ENCODE measurements at regions not wholly inside any gene's neighbourhood (a gene's known extent, or its start where the extent isn't known, plus 50 kb on each side); places are given as distances from the start of the nearest gene placed in this dataset.

GRCh38 chr9:21605489-21605931, 123.4 kb upstream of the IFNE start:
- H3K27me3 ChIP-seq, result peaks cover 0 to 6% of the 10 kb centered on the region in 2 donors
- H3K4me3 ChIP-seq, result no peak overlapping the region
- TF ChIP-seq CTCF (IDR thresholded peaks at IDR 0.05), result no peak
- H3K27ac ChIP-seq, result no peak overlapping the region
- H3K36me3 ChIP-seq, result no peaks in the 10 kb centered on the region
- intact Hi-C loops (cut with DNase I; ENCODE audit: low total_unique reads), result no loop called here
- DNase-seq, result no peak
- H3K9me3 ChIP-seq, result no peaks in the 10 kb centered on the region
- no peaks in the 10 kb centered on the region for H3K4me1 ChIP-seq

DNA sequence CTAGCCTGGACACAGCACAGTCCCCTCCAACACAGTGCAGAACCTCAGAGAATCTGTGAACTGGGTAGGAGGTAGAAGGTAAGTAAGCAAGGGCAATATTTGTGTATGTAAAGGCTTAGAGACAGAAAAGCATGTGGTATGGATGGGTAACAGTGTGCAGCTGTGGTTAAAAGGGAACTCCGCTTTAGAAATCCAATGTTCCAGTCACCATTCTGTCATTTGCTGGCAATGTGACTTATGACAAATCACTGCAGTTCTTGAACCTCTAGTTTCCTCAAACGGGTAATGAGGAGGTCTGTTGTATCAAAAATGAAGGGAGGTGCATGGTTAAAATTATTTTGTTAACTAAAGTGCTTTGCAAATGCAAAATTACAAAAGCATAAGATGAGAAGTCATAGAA, 125.5 kb upstream of the IFNE start:
- no peak for TF ChIP-seq CTCF (IDR thresholded peaks at IDR 0.05)
- H3K36me3 ChIP-seq, result no peaks in the 10 kb centered on the region
- no peak for DNase-seq
- no peaks in the 10 kb centered on the region for H3K4me1 ChIP-seq
- H3K27ac ChIP-seq, result no peak overlapping the region
- intact Hi-C loops (cut with DNase I; ENCODE audit: low total_unique reads), result no loop called here
- no peak overlapping the region for H3K4me3 ChIP-seq
- no peaks in the 10 kb centered on the region for H3K9me3 ChIP-seq
- H3K27me3 ChIP-seq, result peaks cover 0 to 3% of the 10 kb centered on the region in 2 donors

- Histone ChIP-seq H3K9me3 (no peaks in the 10 kb centered on the region), H3K27ac (no peak overlapping the region), H3K36me3 (no peaks in the 10 kb centered on the region), H3K4me3 (no peak overlapping the region), H3K27me3 (peaks cover 0 to 3% of the 10 kb centered on the region in 2 donors), H3K4me1 (no peaks in the 10 kb centered on the region)
- DNase-seq, result no peak
- TF ChIP-seq CTCF (IDR thresholded peaks at IDR 0.05), result no peak
- intact Hi-C loops (cut with DNase I; ENCODE audit: low total_unique reads), result no loop called here
These were observed 126.1 kb upstream of the IFNE start for GRCh38 chr9:21608200-21608599.

DNA sequence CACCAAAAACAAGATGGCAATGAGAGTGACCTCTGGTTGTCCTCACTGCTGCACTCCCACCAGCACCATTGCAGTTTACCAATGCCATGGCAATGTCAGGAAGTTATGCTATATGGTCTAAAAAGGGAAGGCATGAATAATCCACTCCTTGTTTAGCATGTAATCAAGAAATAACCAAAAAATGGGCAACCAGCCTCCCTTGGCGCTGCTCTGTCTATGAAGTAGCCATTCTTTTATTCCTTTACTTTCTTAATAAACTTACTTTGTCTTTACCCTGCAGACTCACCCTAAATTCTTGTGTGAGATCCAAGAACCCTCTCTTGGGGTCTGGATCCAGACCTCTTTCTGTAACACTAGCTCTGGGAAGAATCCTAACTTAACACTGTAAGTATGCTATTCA, 127.4 kb upstream of the IFNE start:
- H3K27ac ChIP-seq, result no peak overlapping the region
- DNase-seq, result no peak
- H3K4me3 ChIP-seq, result no peak overlapping the region
- H3K9me3 ChIP-seq, result no peaks in the 10 kb centered on the region
- TF ChIP-seq CTCF (IDR thresholded peaks at IDR 0.05), result no peak
- H3K27me3 ChIP-seq, result no peaks in the 10 kb centered on the region
- intact Hi-C loops (cut with DNase I; ENCODE audit: low total_unique reads), result no loop called here
- H3K36me3 ChIP-seq, result no peaks in the 10 kb centered on the region
- H3K4me1 ChIP-seq, result no peaks in the 10 kb centered on the region

- Histone ChIP-seq H3K27ac (no peak overlapping the region), H3K27me3 (no peaks in the 10 kb centered on the region), H3K9me3 (no peaks in the 10 kb centered on the region), H3K4me1 (no peaks in the 10 kb centered on the region), H3K4me3 (no peak overlapping the region), H3K36me3 (no peaks in the 10 kb centered on the region)
- intact Hi-C loops (cut with DNase I; ENCODE audit: low total_unique reads), result no loop called here
- no peak for DNase-seq
- no peak for TF ChIP-seq CTCF (IDR thresholded peaks at IDR 0.05)
These were observed 129.8 kb upstream of the IFNE start for GRCh38 chr9:21611891-21612290.

- no peak for DNase-seq
- no peak overlapping the region for H3K4me3 ChIP-seq
These were observed 132.9 kb upstream of the IFNE start for GRCh38 chr9:21615018-21615417.

More at GRCh38 chr9:21615018-21615417, 132.9 kb upstream of the IFNE start:
- no peaks in the 10 kb centered on the region for H3K27me3 ChIP-seq
- intact Hi-C loops (cut with DNase I; ENCODE audit: low total_unique reads), result no loop called here
- no peaks in the 10 kb centered on the region for H3K9me3 ChIP-seq
- H3K27ac ChIP-seq, result no peak overlapping the region
- H3K36me3 ChIP-seq, result no peaks in the 10 kb centered on the region
- no peak for TF ChIP-seq CTCF (IDR thresholded peaks at IDR 0.05)
- H3K4me1 ChIP-seq, result no peaks in the 10 kb centered on the region
